H1 (cell line): ENCODE measurements at regions not wholly inside any gene's neighbourhood (a gene's known extent, or its start where the extent isn't known, plus 50 kb on each side); places are given as distances from the start of the nearest gene placed in this dataset.

ENCODE experiments used
- CTCF ChIA-PET: fragments of 300-600 bp; sonication (Branson Sonifier 250); formaldehyde crosslinking; loops from one replicate; lab custom pipeline; 2021; ENCODE audit not compliant: partially characterized antibody; lab: Charles Lee
- POLR2A ChIA-PET: fragments of 300-600 bp; sonication (Branson Sonifier 250); formaldehyde crosslinking; loops from one replicate; lab custom pipeline; 2021; ENCODE audit warnings: inconsistent platforms; ENCODE audit not compliant: partially characterized antibody; lab: Charles Lee
- DNase-seq, 2 experiments: peaks; one replicate each; pipeline versions ENCODE4 v3.0.0 to v3.0.0-alpha.2; 2010 to 2022; ENCODE audit warnings: low spot score in 2 of 2, low read depth in 1 of 2, mixed read lengths in 1 of 2
- FAIRE-seq: peaks from 2 replicates; lab custom pipeline; 2011; peaks lifted over from hg19 to GRCh38; lab: Jason Lieb, UNC
- H2AFZ ChIP-seq: 2 replicates; pipeline ENCODE4 v1.8.1; 2012; ENCODE audit warnings: low read length, inconsistent platforms
- H2AK5ac ChIP-seq: 2 replicates; pipeline ENCODE4 v1.6.1; 2013; ENCODE audit warnings: low read depth, low read length
- H2BK120ac ChIP-seq: replicated peaks from 2 replicates; pipeline ENCODE3; 2013; ENCODE audit warnings: low read depth, low read length, inconsistent platforms
- H2BK12ac ChIP-seq: 2 replicates; pipeline ENCODE4 v1.6.1; 2013; ENCODE audit warnings: low read depth, low read length
- H2BK15ac ChIP-seq: 2 replicates; pipeline ENCODE4 v1.6.1; 2013; ENCODE audit warnings: low read length
- H2BK20ac ChIP-seq: 2 replicates; pipeline ENCODE4 v1.6.1; 2013; ENCODE audit warnings: low read length
- H2BK5ac ChIP-seq: 2 replicates; pipeline ENCODE4 v1.6.1; 2013; ENCODE audit warnings: low read depth, low read length
- H3K14ac ChIP-seq: 2 replicates; pipeline ENCODE4 v1.6.1; 2013; ENCODE audit warnings: inconsistent platforms; ENCODE audit not compliant: insufficient read length
- H3K18ac ChIP-seq: 2 replicates; pipeline ENCODE4 v1.6.1; 2013; ENCODE audit warnings: low read length; ENCODE audit errors: extremely low read depth
- H3K23ac ChIP-seq: 2 replicates; pipeline ENCODE4 v1.6.1; 2013; ENCODE audit warnings: inconsistent platforms; ENCODE audit not compliant: insufficient read length
- H3K23me2 ChIP-seq: 2 replicates; pipeline ENCODE4 v1.6.1; 2013; ENCODE audit warnings: low read depth, low read length
- H3K27ac ChIP-seq: 2 replicates; pipeline ENCODE4 v1.6.1; 2011; ENCODE audit warnings: low read depth, low read length, inconsistent platforms
- H3K27me3 ChIP-seq, 4 experiments: replicated peaks in 1 of 4; 1 replicate in 1 of 4; 2 replicates in 3 of 4; pipeline versions ENCODE4 v1.6.1 to v1.8.1; 2011 to 2013; ENCODE audit warnings: low read length in 3 of 4, mild to moderate bottlenecking in 3 of 4, inconsistent platforms in 2 of 4, mixed read lengths in 2 of 4, moderate library complexity in 1 of 4; ENCODE audit not compliant: control insufficient read depth in 3 of 4, insufficient read depth in 3 of 4; ENCODE audit errors: extremely low read depth in 1 of 4
- H3K36me3 ChIP-seq, 4 experiments: 2 replicates each; pipeline versions ENCODE4 v1.6.1 to v1.8.1; 2011 to 2013; ENCODE audit warnings: mild to moderate bottlenecking in 4 of 4, low read length in 3 of 4, moderate library complexity in 2 of 4, control low read depth in 1 of 4, inconsistent platforms in 1 of 4; ENCODE audit not compliant: insufficient read depth in 4 of 4, control insufficient read depth in 2 of 4
- H3K4ac ChIP-seq: replicated peaks from 2 replicates; pipeline ENCODE3; 2013; ENCODE audit warnings: low read length, low read depth, mixed read lengths, inconsistent platforms; ENCODE audit not compliant: insufficient read length
- H3K4me1 ChIP-seq, 4 experiments: replicated peaks in 1 of 4; 1 replicate in 1 of 4; 2 replicates in 3 of 4; pipeline versions ENCODE4 v1.6.1 to v1.8.1; 2011 to 2013; ENCODE audit warnings: low read length in 3 of 4, inconsistent platforms in 2 of 4, mixed read lengths in 1 of 4; ENCODE audit not compliant: insufficient read depth in 4 of 4, control insufficient read depth in 3 of 4
- H3K4me2 ChIP-seq, 2 experiments: 2 replicates each; pipeline versions ENCODE4 v1.6.1 to v1.8.1; 2011 to 2013; ENCODE audit warnings: low read depth in 2 of 2, low read length in 2 of 2, control low read depth in 1 of 2, inconsistent platforms in 1 of 2, mild to moderate bottlenecking in 1 of 2; ENCODE audit not compliant: insufficient read depth in 1 of 2
- H3K4me3 ChIP-seq, 4 experiments: fragments of 200-600, 300-600 bp in 1 of 4; sonication (generic), shearing (Covaris generic), sonication (Bioruptor Twin) in 1 of 4; 2 replicates each; pipeline versions ENCODE4 v1.5.1 to v1.8.1; 2011 to 2016; ENCODE audit warnings: low read length in 4 of 4, low read depth in 3 of 4, control low read depth in 2 of 4, inconsistent platforms in 2 of 4, mild to moderate bottlenecking in 2 of 4, mixed read lengths in 1 of 4, moderate library complexity in 1 of 4; ENCODE audit not compliant: insufficient read depth in 2 of 4; ENCODE audit errors: extremely low read depth in 1 of 4
- H3K56ac ChIP-seq: replicated peaks from 2 replicates; pipeline ENCODE3; 2013; ENCODE audit warnings: low read depth, mild to moderate bottlenecking, mixed read lengths, low read length, inconsistent platforms; ENCODE audit not compliant: insufficient read length
- H3K79me1 ChIP-seq: 2 replicates; pipeline ENCODE4 v1.6.1; 2013; ENCODE audit warnings: low read depth, low read length, control low read depth
- H3K79me2 ChIP-seq, 2 experiments: 2 replicates each; pipeline versions ENCODE4 v1.6.1 to v1.8.1; 2012 to 2013; ENCODE audit warnings: low read length in 2 of 2, mild to moderate bottlenecking in 2 of 2, inconsistent platforms in 1 of 2; ENCODE audit not compliant: insufficient read depth in 2 of 2, control insufficient read depth in 1 of 2
- H3K9ac ChIP-seq, 4 experiments: replicated peaks in 1 of 4; 1 replicate in 1 of 4; 2 replicates in 3 of 4; pipeline versions ENCODE4 v1.6.1 to v1.8.1; 2011 to 2013; ENCODE audit warnings: low read depth in 3 of 4, low read length in 3 of 4, control low read depth in 2 of 4, mild to moderate bottlenecking in 2 of 4, moderate library complexity in 2 of 4, inconsistent platforms in 1 of 4; ENCODE audit errors: extremely low read depth in 1 of 4
- H3K9me3 ChIP-seq, 2 experiments: 2 replicates each; pipeline versions ENCODE4 v1.6.1 to v1.8.1; 2012 to 2013; ENCODE audit warnings: mild to moderate bottlenecking in 2 of 2, moderate library complexity in 2 of 2, control low read depth in 1 of 2, inconsistent platforms in 1 of 2, low read depth in 1 of 2, low read length in 1 of 2, mixed read lengths in 1 of 2; ENCODE audit not compliant: insufficient read depth in 2 of 2
- H4K20me1 ChIP-seq, 2 experiments: replicated peaks in 1 of 2; 2 replicates each; pipeline versions ENCODE3 to v1.8.1; 2011 to 2013; ENCODE audit warnings: inconsistent platforms in 2 of 2, low read length in 2 of 2, mild to moderate bottlenecking in 1 of 2; ENCODE audit not compliant: insufficient read depth in 2 of 2, control insufficient read depth in 1 of 2
- H4K5ac ChIP-seq: 2 replicates; pipeline ENCODE4 v1.6.1; 2013; ENCODE audit warnings: low read length, low read depth, mixed read lengths, inconsistent platforms; ENCODE audit not compliant: insufficient read length
- H4K8ac ChIP-seq: 2 replicates; pipeline ENCODE4 v1.8.0; 2013; ENCODE audit warnings: mild to moderate bottlenecking, moderate library complexity, low read length, inconsistent platforms; ENCODE audit not compliant: insufficient read depth; ENCODE audit errors: extremely low read depth
- H4K91ac ChIP-seq: replicated peaks from 2 replicates; pipeline ENCODE3; 2013; ENCODE audit warnings: low read length, mixed read lengths, inconsistent platforms; ENCODE audit not compliant: insufficient read length
- ATF2 ChIP-seq: IDR thresholded peaks from 2 replicates; pipeline ENCODE4 v1.6.1; 2012; ENCODE audit warnings: low read length, inconsistent platforms
- CEBPB ChIP-seq: IDR thresholded peaks from 2 replicates; pipeline ENCODE4 v1.6.1; 2012; ENCODE audit warnings: low read depth, low read length
- PHF8 ChIP-seq: fragments of 200-600 bp; sonication (generic); conservative IDR thresholded peaks from 2 replicates; pipeline ENCODE4 v1.7.1; 2012; ENCODE audit warnings: low read depth, mild to moderate bottlenecking, inconsistent platforms, low read length, moderate library complexity
- POLR2A ChIP-seq, 2 experiments: IDR thresholded peaks; 1 replicate in 1 of 2; 2 replicates in 1 of 2; pipeline ENCODE4 v1.6.1; 2011; ENCODE audit warnings: low read depth in 2 of 2, low read length in 2 of 2, mild to moderate bottlenecking in 2 of 2; ENCODE audit errors: control extremely low read depth in 1 of 2
- RAD21 ChIP-seq, 2 experiments: IDR thresholded peaks in 1 of 2; conservative IDR thresholded peaks in 1 of 2; 2 replicates each; pipeline ENCODE4 v1.6.1; 2011; ENCODE audit warnings: low read depth in 2 of 2, low read length in 2 of 2, improper control_type of control experiment in 1 of 2, inconsistent platforms in 1 of 2, mild to moderate bottlenecking in 1 of 2, moderate library complexity in 1 of 2
- RFX5 ChIP-seq: IDR thresholded peaks from 2 replicates; pipeline ENCODE4 v1.6.1; 2011; ENCODE audit warnings: low read depth, low read length, improper control_type of control experiment, borderline replicate concordance
- RNF2 ChIP-seq: fragments of 200-900, 300-1000 bp; sonication (generic); IDR thresholded peaks from 2 replicates; pipeline ENCODE4 v1.7.1; 2016; ENCODE audit warnings: borderline replicate concordance, low read depth, mild to moderate bottlenecking, antibody characterized with exemption, low read length; ENCODE audit not compliant: poor library complexity, severe bottlenecking; ENCODE audit errors: missing control alignments
- USF2 ChIP-seq: IDR thresholded peaks from 2 replicates; pipeline ENCODE4 v1.6.1; 2011; ENCODE audit warnings: low read length, improper control_type of control experiment
- ZNF274 ChIP-seq: IDR thresholded peaks from 2 replicates; pipeline ENCODE4 v1.7.0; 2012; ENCODE audit warnings: low read length, borderline replicate concordance; ENCODE audit errors: extremely low read depth
- WGBS, 2 experiments: shearing (Covaris generic) in 1 of 2; methylation state at CpG; one replicate each; pipeline versions ENCODE4 v1.1.6 to v1.1.7; 2013 to 2015; ENCODE audit warnings: low lambda C conversion rate in 2 of 2, mixed read lengths in 2 of 2, inconsistent platforms in 1 of 2, low coverage in 1 of 2, missing lambda C conversion rate in 1 of 2; ENCODE audit not compliant: insufficient replicate concordance in 2 of 2, insufficient coverage in 1 of 2, insufficient read length in 1 of 2; ENCODE audit errors: extremely low coverage in 1 of 2, missing lambda C conversion rate in 1 of 2; 5-methylcytosine and 5-hydroxymethylcytosine counted together

GRCh38 chr14:86596024-86596423 lies 1066.1 kb downstream of the FLRT2 start:
- DNase-seq (no peak), FAIRE-seq (no peak)
- Histone ChIP-seq H3K27ac (no peak overlapping the region), H3K79me1 (no peaks in the 10 kb centered on the region), H3K23ac (no peak overlapping the region), H4K91ac (no peak overlapping the region), H3K4me2 (no peak overlapping the region), H4K5ac (no peak overlapping the region), H3K9me3 (no peaks in the 10 kb centered on the region), H3K4me1 (no peaks in the 10 kb centered on the region), H3K36me3 (no peaks in the 10 kb centered on the region), H3K56ac (no peak overlapping the region), H2AFZ (no peak overlapping the region), H3K4ac (no peak overlapping the region), H4K8ac (no peak overlapping the region), H3K27me3 (no peaks in the 10 kb centered on the region), H2BK20ac (no peak overlapping the region), H2BK5ac (no peak overlapping the region), H3K4me3 (no peak overlapping the region), H2BK120ac (no peak overlapping the region), H3K23me2 (no peaks in the 10 kb centered on the region), H3K9ac (no peak overlapping the region), H2AK5ac (no peak overlapping the region), H4K20me1 (no peaks in the 10 kb centered on the region), H3K14ac (no peak overlapping the region), H3K79me2 (no peaks in the 10 kb centered on the region), H2BK15ac (no peak overlapping the region), H3K18ac (no peak overlapping the region), H2BK12ac (no peak overlapping the region)
- TF ChIP-seq USF2, result no peak
- no peak for TF ChIP-seq PHF8
- TF ChIP-seq ZNF274, result no peak
- TF ChIP-seq RFX5, result no peak
- TF ChIP-seq RNF2, result no peak
- no peak for TF ChIP-seq RAD21 (IDR thresholded peaks at IDR 0.05 in 1 of 2, conservative IDR thresholded peaks at IDR 0.05 in 1 of 2; ENCODE audit: low read depth in 2 of 2, low read length in 2 of 2)
- TF ChIP-seq POLR2A (IDR thresholded peaks at IDR 0.05; ENCODE audit: control extremely low read depth in 1 of 2, low read depth in 2 of 2, low read length in 2 of 2), result no peak
- TF ChIP-seq ATF2, result no peak
- TF ChIP-seq CEBPB, result no peak
- CTCF ChIA-PET, result interaction anchor here (0.6 kb wide), 1 partner anchor 560 kb away, joined by 3 read pairs; no protein-coding TSS in a partner anchor
- WGBS, 2 experiments, result 100% methylated on average over 5 of the region's 5 CpGs; no CpG with 5 or more reads in 1 of the 2 experiments
- POLR2A ChIA-PET, result no interaction called here
